Thyroid gland (tissue), 4 donors: ENCODE measurements at regions not wholly inside any gene's neighbourhood (a gene's known extent, or its start where the extent isn't known, plus 50 kb on each side); places are given as distances from the start of the nearest gene placed in this dataset.

Source experiments
- CTCF ChIP-seq, 6 experiments: fragments of 200-600 bp in 3 of 6; fragments of 450-650 bp in 3 of 6; sonication (generic) in 3 of 6; IDR thresholded peaks; one replicate each; pipeline ENCODE4 v1.5.1; 2016 to 2019; ENCODE audit warnings: antibody characterized with exemption in 6 of 6, mild to moderate bottlenecking in 2 of 6, inconsistent platforms in 1 of 6, moderate library complexity in 1 of 6
- POLR2A ChIP-seq, 2 donors: fragments of 450-650 bp; IDR thresholded peaks; one replicate each; pipeline ENCODE4 v1.6.1; 2017; ENCODE audit warnings: antibody characterized with exemption in 2 of 2, mild to moderate bottlenecking in 2 of 2, moderate library complexity in 1 of 2

DNA sequence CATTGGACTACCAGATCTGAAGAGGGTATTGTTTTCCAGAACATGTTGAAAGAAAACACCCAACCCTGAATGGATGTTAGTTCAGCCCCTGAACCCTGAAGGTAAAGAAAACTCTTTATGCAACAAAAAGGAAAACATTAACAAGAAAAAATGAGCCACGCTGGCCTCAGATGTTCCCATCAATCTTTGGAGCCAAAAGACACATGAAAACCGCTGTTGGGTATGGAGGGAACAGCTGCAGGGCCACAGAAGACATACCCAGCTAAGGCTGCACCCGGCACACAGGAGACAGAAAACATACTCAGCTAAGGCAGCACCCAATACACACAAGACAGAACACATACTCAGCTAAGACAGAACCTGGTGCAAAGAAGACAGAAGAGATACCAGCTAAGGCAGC is 51.3 kb upstream of the GALNT9 start:
- TF ChIP-seq CTCF (IDR thresholded peaks at IDR 0.05) (no peak), POLR2A (IDR thresholded peaks at IDR 0.05) (no peak)
